Naive B cell (primary cell): ENCODE measurements at regions not wholly inside any gene's neighbourhood (a gene's known extent, or its start where the extent isn't known, plus 50 kb on each side); places are given as distances from the start of the nearest gene placed in this dataset.
"Not testable (repeated sequence)": the region's sequence is repeated elsewhere in the genome, so short reads cannot be mapped to it uniquely, and the experiment has no call there.

Source experiments
- ATAC-seq, 2 donors: fragments of 150-1000 bp; cut with Tn5 transposase; 2 replicates each; pipeline ENCODE4 v1.10.0; 2021; ENCODE audit warnings: low read depth in 2 of 2, mild to moderate bottlenecking in 2 of 2, moderate library complexity in 2 of 2
- DNase-seq: peaks from one replicate; pipeline ENCODE4 v3.0.0; 2022
- H3K27ac Mint-ChIP-seq, 6 donors: one replicate each; pipeline ENCODE4 v1.8.0; 2020 to 2022; ENCODE audit warnings: mild to moderate bottlenecking in 6 of 6, mixed read lengths in 6 of 6, moderate library complexity in 5 of 6, inconsistent platforms in 2 of 6
- H3K27me3 Mint-ChIP-seq, 3 donors: one replicate each; pipeline ENCODE4 v1.8.0; 2021 to 2022; ENCODE audit warnings: mixed read lengths in 3 of 3, mild to moderate bottlenecking in 1 of 3
- H3K36me3 Mint-ChIP-seq, 2 donors: one replicate each; pipeline ENCODE4 v1.8.0; 2020 to 2022; ENCODE audit warnings: mixed read lengths in 2 of 2, inconsistent platforms in 1 of 2, mild to moderate bottlenecking in 1 of 2
- H3K4me1 Mint-ChIP-seq, 3 donors: one replicate each; pipeline ENCODE4 v1.8.0; 2020 to 2022; ENCODE audit warnings: mixed read lengths in 3 of 3, inconsistent platforms in 1 of 3, mild to moderate bottlenecking in 1 of 3, moderate library complexity in 1 of 3
- H3K4me3 Mint-ChIP-seq, 8 donors: one replicate each; pipeline ENCODE4 v1.8.0; 2020 to 2022; ENCODE audit warnings: mild to moderate bottlenecking in 8 of 8, mixed read lengths in 8 of 8, moderate library complexity in 8 of 8, inconsistent platforms in 2 of 8
- H3K9me3 Mint-ChIP-seq, 7 donors: one replicate each; pipeline ENCODE4 v1.8.0; 2020 to 2022; ENCODE audit warnings: mixed read lengths in 7 of 7, mild to moderate bottlenecking in 5 of 7, inconsistent platforms in 2 of 7, moderate library complexity in 1 of 7

DNA sequence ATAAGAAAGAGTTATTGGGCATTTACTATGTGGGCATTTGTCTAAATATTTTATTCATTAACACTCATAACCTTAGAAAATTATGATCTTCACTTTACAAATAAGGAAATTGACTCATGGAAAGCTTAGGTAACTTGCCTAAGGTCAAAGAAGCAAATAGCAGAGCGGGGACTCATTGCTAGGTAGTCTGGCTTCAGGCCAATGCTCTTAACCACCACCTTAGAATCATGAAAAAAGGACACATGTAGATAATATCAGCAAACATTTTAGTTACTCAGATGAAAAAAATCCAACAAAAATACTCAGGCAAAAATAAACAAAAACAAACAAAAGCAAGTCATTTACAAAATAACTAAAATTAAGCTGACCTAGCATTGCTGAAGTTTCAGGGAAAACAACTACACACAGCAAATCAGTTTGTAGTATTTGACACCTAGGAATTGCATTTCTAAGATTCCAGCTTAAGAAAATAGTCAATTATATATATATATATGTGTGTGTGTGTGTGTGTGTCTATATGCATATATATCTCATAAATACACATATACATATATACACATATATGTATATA, 166.0 kb downstream of the HMHB1 start:
- H3K4me3 Mint-ChIP-seq, result no peak overlapping the region
- H3K27me3 Mint-ChIP-seq, result peaks cover 0 to 3% (median 0%) of the 10 kb centered on the region in 3 donors
- H3K36me3 Mint-ChIP-seq, result no peaks in the 10 kb centered on the region
- DNase-seq (no peak), ATAC-seq (no peak)
- peaks cover 0 to 4% (median 0%) of the 10 kb centered on the region in 7 donors for H3K9me3 Mint-ChIP-seq
- no peak overlapping the region for H3K27ac Mint-ChIP-seq
- peaks cover 3 to 6% (median 6%) of the 10 kb centered on the region in 3 donors for H3K4me1 Mint-ChIP-seq

DNA sequence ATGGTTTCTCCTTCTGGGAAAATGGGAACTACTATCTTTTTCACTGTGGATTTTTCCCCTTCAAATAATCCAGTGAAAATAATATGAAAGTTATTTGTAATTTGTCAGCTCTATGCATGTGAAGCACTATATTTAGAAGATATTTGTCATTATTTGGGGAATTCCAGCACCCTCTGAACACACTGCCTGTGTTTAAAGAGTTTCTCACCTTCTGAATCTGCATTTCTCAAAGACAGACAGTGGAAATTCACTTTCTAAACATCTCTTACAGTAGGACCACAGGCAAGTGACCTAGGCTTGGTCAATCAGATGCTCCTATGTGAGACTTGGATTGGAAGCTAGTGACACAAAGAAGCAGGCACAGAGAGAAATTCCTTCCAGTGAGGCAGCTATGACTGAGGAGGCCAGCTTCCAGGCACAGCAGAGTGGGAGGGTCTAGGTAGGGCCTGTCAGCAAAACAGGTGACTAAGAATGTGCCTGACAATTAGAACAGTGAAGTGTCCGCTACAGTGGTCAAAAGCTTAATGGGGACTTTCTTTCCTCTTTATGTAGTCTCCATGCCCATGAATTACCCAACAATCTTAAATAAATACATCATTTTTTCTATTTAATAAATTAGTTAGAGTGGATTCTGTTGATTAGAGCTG, 167.2 kb downstream of the HMHB1 start:
- Mint-ChIP-seq H3K9me3 (peaks cover 0 to 4% (median 0%) of the 10 kb centered on the region in 7 donors), H3K27ac (no peak overlapping the region), H3K4me1 (no peaks in the 10 kb centered on the region), H3K4me3 (no peak overlapping the region), H3K36me3 (no peaks in the 10 kb centered on the region), H3K27me3 (peaks cover 0 to 7% (median under 1%) of the 10 kb centered on the region in 3 donors)
- ATAC-seq (no peak), DNase-seq (no peak)

GRCh38 chr5:143980506-143980905, 168.5 kb downstream of the HMHB1 start:
- Mint-ChIP-seq H3K27me3 (peaks cover 11 to 14% (median 12%) of the 10 kb centered on the region in 3 donors), H3K36me3 (no peaks in the 10 kb centered on the region), H3K4me1 (no peaks in the 10 kb centered on the region), H3K9me3 (peaks cover 0 to 4% (median 0%) of the 10 kb centered on the region in 7 donors), H3K4me3 (no peak overlapping the region), H3K27ac (no peak overlapping the region)
- ATAC-seq, result no peak
- no peak for DNase-seq

- H3K9me3 Mint-ChIP-seq, H3K36me3 Mint-ChIP-seq, H3K4me1 Mint-ChIP-seq, H3K27ac Mint-ChIP-seq, ATAC-seq, H3K4me3 Mint-ChIP-seq, DNase-seq: not testable (repeated sequence)
- H3K27me3 Mint-ChIP-seq, result peaks cover 12 to 23% (median 19%) of the 10 kb centered on the region in 3 donors
Observed at GRCh38 chr5:143982957-143983356, 171.0 kb downstream of the HMHB1 start.

DNA sequence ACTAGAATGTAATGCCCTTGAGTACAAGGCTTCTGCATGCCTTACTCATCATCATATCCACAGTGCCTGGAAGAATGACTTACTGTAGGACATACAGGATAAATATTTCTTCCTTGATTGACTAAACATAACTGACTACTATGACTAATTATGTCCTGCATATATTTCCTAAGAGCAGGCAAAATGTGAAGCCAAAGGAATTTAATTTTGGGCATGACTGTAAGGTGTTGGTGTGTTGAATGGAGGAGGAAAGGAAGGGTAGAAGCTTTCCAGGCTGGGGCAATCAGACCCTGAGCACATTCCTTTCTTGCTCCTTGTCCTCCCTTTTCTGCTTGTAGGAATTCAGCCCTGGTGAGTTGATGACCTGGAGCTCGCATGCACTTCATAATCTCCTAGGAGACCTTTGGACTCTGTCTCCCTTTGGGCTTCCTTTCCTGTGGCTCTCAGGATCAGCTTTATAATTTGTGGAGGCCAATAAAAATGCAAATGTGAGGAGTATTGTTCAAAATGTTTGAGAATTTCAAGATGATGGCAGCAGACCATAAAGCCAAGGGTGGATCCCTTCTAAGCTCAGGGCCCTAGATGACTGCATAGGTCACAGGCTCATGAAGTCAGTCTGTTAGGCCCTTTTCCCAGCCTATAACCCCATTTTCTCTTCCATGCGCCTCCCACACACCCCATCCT, 174.0 kb downstream of the HMHB1 start:
- no peak overlapping the region for H3K27ac Mint-ChIP-seq
- H3K9me3 Mint-ChIP-seq, result peaks cover 0 to 4% (median 0%) of the 10 kb centered on the region in 7 donors
- H3K4me3 Mint-ChIP-seq, result no peak overlapping the region
- no peak for ATAC-seq
- H3K4me1 Mint-ChIP-seq, result no peaks in the 10 kb centered on the region
- H3K27me3 Mint-ChIP-seq, result peaks cover 12 to 31% (median 19%) of the 10 kb centered on the region in 3 donors
- H3K36me3 Mint-ChIP-seq, result no peaks in the 10 kb centered on the region
- no peak for DNase-seq

GRCh38 chr5:143986516-143987212, 174.7 kb downstream of the HMHB1 start:
- no peak for DNase-seq
- no peak for ATAC-seq
- Mint-ChIP-seq H3K9me3 (peaks cover 0 to 4% (median 0%) of the 10 kb centered on the region in 7 donors), H3K4me1 (no peaks in the 10 kb centered on the region), H3K36me3 (no peaks in the 10 kb centered on the region), H3K27ac (no peak overlapping the region), H3K27me3 (peaks cover 9 to 31% (median 19%) of the 10 kb centered on the region in 3 donors), H3K4me3 (no peak overlapping the region)

- Mint-ChIP-seq H3K27ac (peak overlapping the region in 1 of 6 donors; percentile 29), H3K27me3 (peaks cover 9 to 31% (median 19%) of the 10 kb centered on the region in 3 donors), H3K36me3 (no peaks in the 10 kb centered on the region), H3K4me3 (no peak overlapping the region), H3K4me1 (no peaks in the 10 kb centered on the region), H3K9me3 (no peaks in the 10 kb centered on the region)
- ATAC-seq (no peak), DNase-seq (no peak)
Observed at GRCh38 chr5:143987264-143987663, 175.3 kb downstream of the HMHB1 start.

DNA sequence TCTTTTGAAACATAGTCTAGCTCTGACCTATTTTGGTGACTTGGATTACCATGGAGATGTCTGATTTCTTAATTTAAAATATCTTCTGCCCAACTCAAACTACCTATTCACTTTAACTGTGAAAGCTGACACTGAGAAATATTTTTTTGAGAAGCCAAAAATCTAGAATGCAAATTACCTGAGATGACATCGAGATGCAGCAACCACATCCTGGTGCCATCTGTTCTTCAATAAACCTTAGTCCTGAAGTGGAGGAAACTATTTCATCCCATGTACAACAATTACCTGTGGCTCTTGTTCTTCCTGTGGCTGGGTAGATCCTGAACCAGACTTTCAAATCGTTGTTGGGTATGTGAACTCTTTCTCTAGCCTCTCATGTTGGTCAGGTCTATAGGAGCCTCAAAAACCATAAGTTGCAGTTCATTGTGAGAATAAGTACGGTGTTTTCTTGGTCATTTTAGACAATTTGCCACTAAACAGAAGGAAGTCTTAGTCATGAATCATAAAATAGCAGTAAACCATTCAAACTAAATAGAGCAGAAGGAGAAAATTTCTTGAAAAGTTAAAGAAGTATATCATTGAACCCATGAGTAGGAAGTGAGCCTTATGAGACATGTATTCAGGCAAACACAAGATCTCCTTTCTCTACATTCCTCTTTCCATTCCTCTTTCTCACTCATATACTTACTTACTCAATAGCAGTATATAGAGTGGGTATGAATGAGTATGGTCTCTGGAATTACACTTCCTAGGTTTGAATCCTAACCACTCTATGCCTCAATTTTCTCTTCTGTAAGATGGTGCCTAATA, 176.0 kb downstream of the HMHB1 start:
- Mint-ChIP-seq H3K27ac (peak overlapping the region in 1 of 6 donors; percentile 47), H3K4me3 (no peak overlapping the region)

GRCh38 chr5:143992496-143992895, 178.0 kb downstream of the YIPF5 start:
- peaks cover 3 to 24% (median 5%) of the 10 kb centered on the region in 3 donors for H3K27me3 Mint-ChIP-seq
- no peak overlapping the region for H3K4me3 Mint-ChIP-seq
- no peak for ATAC-seq
- DNase-seq, result no peak
- H3K4me1 Mint-ChIP-seq, result no peaks in the 10 kb centered on the region
- H3K36me3 Mint-ChIP-seq, result no peaks in the 10 kb centered on the region
- no peaks in the 10 kb centered on the region for H3K9me3 Mint-ChIP-seq
- no peak overlapping the region for H3K27ac Mint-ChIP-seq

More for the DNA sequence above, 176.0 kb downstream of the HMHB1 start:
- Mint-ChIP-seq H3K9me3 (no peaks in the 10 kb centered on the region), H3K36me3 (no peaks in the 10 kb centered on the region), H3K4me1 (no peaks in the 10 kb centered on the region), H3K27me3 (peaks cover 9 to 31% (median 19%) of the 10 kb centered on the region in 3 donors)
- ATAC-seq, result no peak
- DNase-seq, result no peak

DNA sequence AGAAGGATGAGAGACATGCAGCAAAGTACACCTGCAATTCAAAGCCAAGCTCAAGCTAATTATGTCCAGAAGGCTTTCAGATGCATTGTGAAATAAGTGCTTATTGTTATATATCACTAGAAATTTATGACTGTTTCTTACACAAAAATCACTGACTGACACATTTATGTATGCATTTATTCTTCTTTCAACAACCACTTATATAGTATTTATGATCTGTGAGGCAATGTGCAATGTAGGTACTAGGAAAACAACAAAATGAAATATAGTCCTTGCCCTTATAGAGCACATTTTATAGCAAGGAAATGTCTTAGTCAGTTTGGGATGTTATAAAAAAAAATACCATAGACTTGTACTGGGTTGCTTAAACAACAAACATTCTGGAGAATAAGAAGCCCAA, 167.6 kb downstream of the YIPF5 start:
- Mint-ChIP-seq H3K27ac (no peak overlapping the region), H3K36me3 (no peaks in the 10 kb centered on the region), H3K9me3 (no peaks in the 10 kb centered on the region), H3K4me3 (no peak overlapping the region), H3K27me3 (peaks cover 0 to 17% (median 15%) of the 10 kb centered on the region in 3 donors), H3K4me1 (no peaks in the 10 kb centered on the region)
- ATAC-seq, result no peak
- no peak for DNase-seq

DNA sequence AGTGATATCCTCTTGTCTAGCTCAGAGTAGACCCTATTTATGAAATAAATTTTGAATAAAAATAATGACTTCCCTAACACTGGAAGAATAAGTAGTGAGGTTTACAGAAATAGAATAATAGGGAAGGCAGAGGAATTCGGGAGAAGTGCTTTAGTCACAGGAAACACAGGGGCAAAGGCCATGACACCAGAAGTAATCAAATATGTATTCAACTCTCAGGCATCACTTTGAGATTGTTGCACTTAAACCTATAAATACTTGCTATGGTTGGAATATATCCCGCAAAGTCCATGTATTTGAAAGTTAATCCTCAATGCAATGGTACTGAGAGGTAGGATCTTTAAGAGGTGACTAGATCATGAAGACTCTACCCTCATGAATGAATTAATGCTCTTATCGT, 166.8 kb downstream of the YIPF5 start:
- Mint-ChIP-seq H3K4me3 (no peak overlapping the region), H3K27ac (no peak overlapping the region), H3K9me3 (no peaks in the 10 kb centered on the region), H3K36me3 (no peaks in the 10 kb centered on the region), H3K4me1 (no peaks in the 10 kb centered on the region), H3K27me3 (peaks cover 0 to 15% (median 13%) of the 10 kb centered on the region in 3 donors)
- DNase-seq (no peak), ATAC-seq (no peak)

DNA sequence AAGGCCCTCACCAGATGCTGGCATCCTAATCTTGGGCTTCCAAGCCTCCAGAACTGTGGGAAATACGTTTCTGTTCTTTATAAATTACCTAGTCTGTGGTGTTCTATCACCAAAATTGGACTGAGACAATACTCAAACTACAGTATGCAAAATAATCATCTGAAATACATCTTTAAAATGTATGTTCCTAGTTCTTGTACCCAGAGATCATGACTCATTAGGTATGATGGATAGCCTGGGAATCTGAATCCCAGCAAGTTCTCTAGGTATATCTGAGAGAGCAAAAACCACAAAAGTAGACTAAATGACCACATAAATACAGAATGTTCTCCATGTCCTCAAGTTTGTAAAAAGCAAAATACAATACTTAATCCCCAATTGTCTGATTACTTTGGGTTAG, 166.3 kb downstream of the YIPF5 start:
- no peaks in the 10 kb centered on the region for H3K36me3 Mint-ChIP-seq
- H3K27ac Mint-ChIP-seq, result no peak overlapping the region
- H3K4me1 Mint-ChIP-seq, result no peaks in the 10 kb centered on the region
- H3K9me3 Mint-ChIP-seq, result no peaks in the 10 kb centered on the region
- ATAC-seq, result no peak
- DNase-seq, result no peak
- no peak overlapping the region for H3K4me3 Mint-ChIP-seq
- H3K27me3 Mint-ChIP-seq, result peaks cover 0 to 15% (median 13%) of the 10 kb centered on the region in 3 donors

GRCh38 chr5:144004751-144005150, 165.7 kb downstream of the YIPF5 start:
- peaks cover 0 to 15% (median 13%) of the 10 kb centered on the region in 3 donors for H3K27me3 Mint-ChIP-seq
- H3K4me3 Mint-ChIP-seq, result no peak overlapping the region
- H3K9me3 Mint-ChIP-seq, result peaks cover 0 to under 1% (median 0%) of the 10 kb centered on the region in 7 donors
- no peak overlapping the region for H3K27ac Mint-ChIP-seq
- ATAC-seq (no peak), DNase-seq (no peak)
- H3K4me1 Mint-ChIP-seq, result no peaks in the 10 kb centered on the region
- no peaks in the 10 kb centered on the region for H3K36me3 Mint-ChIP-seq
